Amniotic epithelial cell (primary cell): ENCODE measurements at regions not wholly inside any gene's neighbourhood (a gene's known extent, or its start where the extent isn't known, plus 50 kb on each side); places are given as distances from the start of the nearest gene placed in this dataset.

ENCODE experiments used
- DNase-seq: peaks from one replicate; pipeline ENCODE4 v3.0.0-alpha.2; 2010; ENCODE audit warnings: low read depth

- DNase-seq = no peak
Observed at GRCh38 chr14:65794674-65795279, 382.2 kb downstream of the FUT8 start.

- DNase-seq = no peak
Observed at GRCh38 chr14:65798216-65798615, 385.7 kb downstream of the FUT8 start.

GRCh38 chr14:65800694-65801093 is 388.2 kb downstream of the FUT8 start:
- no peak for DNase-seq

- no peak for DNase-seq
Observed at GRCh38 chr14:65802196-65802595, 389.7 kb downstream of the FUT8 start.

GRCh38 chr14:65803885-65804284 is 391.4 kb downstream of the FUT8 start:
- no peak for DNase-seq

- no peak for DNase-seq
Observed at GRCh38 chr14:65804439-65805112, 392.0 kb downstream of the FUT8 start.

- DNase-seq = no peak
Observed at GRCh38 chr14:65805113-65805473, 392.6 kb downstream of the FUT8 start.

GRCh38 chr14:65808390-65808789 is 395.9 kb downstream of the FUT8 start:
- no peak for DNase-seq

GRCh38 chr14:65810322-65810721 is 397.8 kb downstream of the FUT8 start:
- DNase-seq = no peak

- no peak for DNase-seq
Observed at GRCh38 chr14:65813760-65814384, 401.3 kb downstream of the FUT8 start.

GRCh38 chr14:65815127-65815526 is 402.6 kb downstream of the FUT8 start:
- no peak for DNase-seq

GRCh38 chr14:65817011-65817410 is 404.5 kb downstream of the FUT8 start:
- DNase-seq = peak; percentile 15

- DNase-seq = no peak
Observed at GRCh38 chr14:65819569-65819968, 407.0 kb downstream of the FUT8 start.

GRCh38 chr14:65821224-65821753 is 408.8 kb downstream of the FUT8 start:
- DNase-seq = no peak

- peak; percentile 62 for DNase-seq
Observed at GRCh38 chr14:65824285-65824977, 411.9 kb downstream of the FUT8 start.

GRCh38 chr14:65824978-65825299 is 412.4 kb downstream of the FUT8 start:
- DNase-seq = no peak

GRCh38 chr14:65826946-65827345 is 414.4 kb downstream of the FUT8 start:
- no peak for DNase-seq

- no peak for DNase-seq
Observed at GRCh38 chr14:65827520-65827919, 415.0 kb downstream of the FUT8 start.

GRCh38 chr14:65828396-65828795 is 415.9 kb downstream of the FUT8 start:
- no peak for DNase-seq

- peak; percentile 8 for DNase-seq
Observed at GRCh38 chr14:65832431-65833266, 420.1 kb downstream of the FUT8 start.

GRCh38 chr14:65833267-65833880 is 420.8 kb downstream of the FUT8 start:
- no peak for DNase-seq

- DNase-seq = no peak
Observed at GRCh38 chr14:65834051-65834450, 421.5 kb downstream of the FUT8 start.
